Inflammatory macrophage treated with lipopolysaccharide for 1 hour (primary cell): ENCODE measurements at regions not wholly inside any gene's neighbourhood (a gene's known extent, or its start where the extent isn't known, plus 50 kb on each side); places are given as distances from the start of the nearest gene placed in this dataset.

ENCODE experiments used
- DNase-seq, 2 donors: peaks; one replicate each; pipeline ENCODE4 v3.0.0-alpha.2; 2020 to 2022

DNA sequence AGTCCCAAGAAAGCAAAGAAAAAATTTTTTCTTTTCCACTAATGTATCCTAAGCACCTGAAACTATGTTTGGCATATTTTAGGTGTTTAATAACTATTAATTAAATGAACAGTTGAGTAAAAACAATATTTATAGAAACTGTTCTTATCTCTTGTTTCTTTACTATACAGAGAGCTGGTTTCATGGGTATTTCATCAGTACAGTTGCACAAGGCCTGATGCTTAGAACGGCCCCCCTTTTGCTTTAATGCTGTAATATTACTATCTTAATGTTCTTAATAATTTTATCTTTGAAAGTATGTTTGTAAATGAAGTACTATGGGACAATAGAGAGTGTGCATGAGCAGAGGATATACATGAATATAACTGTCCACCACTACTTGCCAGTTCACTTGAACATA, 479.1 kb upstream of the SLIT2 start:
- no peak for DNase-seq

DNA sequence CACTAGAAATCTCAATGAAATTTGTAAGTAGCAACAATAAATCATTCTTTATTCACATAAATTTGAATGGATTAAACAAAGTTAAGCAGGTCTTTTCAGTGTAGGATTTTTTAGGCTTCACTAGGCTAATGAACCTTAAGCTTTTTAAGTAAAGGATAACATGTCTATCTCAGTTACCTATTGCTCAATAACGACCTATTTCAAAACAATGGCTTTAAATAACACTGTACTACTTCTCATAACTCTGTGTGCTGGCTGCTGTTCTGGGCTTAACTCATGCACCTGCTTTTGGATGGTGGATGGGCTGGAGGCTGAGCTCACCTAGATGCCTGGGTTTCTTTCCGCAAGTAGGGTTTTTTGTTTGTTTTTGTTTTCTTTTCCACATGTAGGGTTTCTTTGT, 495.0 kb upstream of the SLIT2 start:
- DNase-seq, result no peak

DNA sequence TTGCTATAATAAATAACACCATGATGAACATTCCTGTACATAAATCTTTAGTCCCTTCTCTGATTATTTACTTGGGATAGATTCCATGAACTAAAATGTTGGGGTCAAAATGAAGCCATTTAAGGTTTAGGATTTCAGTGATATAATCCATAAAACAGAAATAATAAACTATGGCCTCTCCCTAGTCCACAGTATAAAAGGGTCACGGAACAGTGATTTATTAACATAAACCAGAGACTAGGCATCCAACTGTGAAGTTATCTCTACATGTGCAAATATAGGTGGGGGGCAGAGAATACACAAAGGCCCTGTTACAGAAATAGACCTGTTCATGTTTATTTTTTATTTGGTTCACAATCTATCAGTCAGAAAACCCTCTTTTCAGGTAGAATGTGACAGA, 499.1 kb upstream of the SLIT2 start:
- DNase-seq, result no peak

DNA sequence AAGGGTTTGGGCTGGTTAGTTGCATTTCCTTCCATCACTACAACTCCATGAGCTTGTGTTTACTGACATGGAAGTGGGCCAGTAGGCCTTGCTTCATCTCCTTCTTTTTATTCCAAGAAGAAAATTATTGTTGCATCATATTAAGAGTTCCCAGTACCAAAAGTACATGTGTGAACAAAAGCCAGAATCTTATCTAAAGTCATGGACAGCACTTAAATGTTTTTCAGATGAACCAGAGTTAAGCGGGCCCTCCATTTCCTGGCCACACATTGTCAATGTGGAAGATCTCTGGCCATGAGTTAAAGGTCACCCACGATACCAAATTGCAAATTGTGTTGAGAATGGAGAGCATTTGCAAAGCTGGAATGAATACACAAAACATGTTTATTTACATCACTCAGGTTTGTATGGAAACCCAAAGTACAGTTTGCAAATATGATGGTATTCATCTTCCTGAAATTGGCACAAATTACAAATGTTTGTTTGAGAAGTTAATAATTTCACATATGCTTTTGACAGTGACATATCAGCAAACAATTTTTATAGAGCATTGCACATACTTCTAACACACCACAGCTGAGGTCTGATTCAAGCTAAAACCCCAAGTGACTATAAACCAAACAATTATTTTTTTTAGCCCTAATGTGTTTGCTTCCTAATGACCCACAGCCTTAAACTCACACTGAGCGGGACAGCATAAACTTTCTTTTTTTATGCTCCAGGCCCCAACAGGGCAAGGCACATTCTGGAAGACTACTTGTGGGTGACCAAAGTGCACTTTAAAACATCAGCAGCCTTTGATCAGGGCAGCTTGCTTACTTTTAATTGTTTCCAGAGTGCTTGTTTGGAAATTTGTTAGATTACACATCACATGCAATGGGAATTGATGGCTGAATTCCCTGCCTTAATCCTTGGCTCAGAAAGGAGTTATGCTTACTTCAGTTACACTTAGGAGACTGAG, 502.9 kb upstream of the SLIT2 start:
- DNase-seq, result no peak

DNA sequence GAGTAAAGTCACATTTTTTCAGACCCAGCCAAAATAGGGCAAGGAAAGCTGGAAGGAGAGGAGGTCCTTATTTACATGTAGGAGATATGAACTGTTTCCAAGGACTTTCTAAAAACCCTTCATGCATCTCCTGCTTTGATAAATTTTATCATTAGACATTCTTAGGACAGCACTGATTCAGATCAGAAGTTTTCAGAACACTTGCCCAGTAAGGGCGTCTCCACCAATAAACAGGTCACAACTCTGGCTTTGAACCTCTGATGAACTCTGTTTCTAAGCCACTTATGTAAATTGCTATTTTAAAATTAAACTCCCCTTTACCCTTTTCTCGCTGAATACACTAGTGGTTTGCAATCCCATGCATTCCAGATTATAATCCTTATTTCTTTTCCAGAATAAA, 505.3 kb upstream of the SLIT2 start:
- no peak for DNase-seq

DNA sequence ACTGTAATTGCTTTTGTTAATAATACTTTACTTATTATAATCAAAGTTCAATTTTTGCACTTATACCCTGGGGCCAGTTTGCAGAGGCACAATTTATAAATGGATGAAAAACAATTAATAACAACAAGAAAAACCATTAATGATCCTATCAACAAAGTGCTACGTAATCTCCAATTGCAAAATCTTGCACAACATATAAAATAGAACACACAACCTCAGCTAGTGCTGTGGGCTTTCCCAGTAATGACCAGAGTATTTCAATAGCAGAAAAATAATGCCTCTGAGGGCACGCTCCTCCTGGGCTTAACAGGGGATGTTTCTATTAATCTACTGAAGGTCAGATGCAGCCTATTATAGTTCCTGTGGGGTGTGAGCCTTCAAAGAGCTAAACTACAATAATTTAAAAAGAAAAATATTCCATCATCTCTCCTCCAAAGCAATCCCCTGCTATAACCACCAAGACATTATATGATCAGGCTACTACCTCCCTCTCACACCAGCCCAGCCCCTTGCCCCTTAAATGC, 508.5 kb upstream of the SLIT2 start:
- no peak for DNase-seq

DNA sequence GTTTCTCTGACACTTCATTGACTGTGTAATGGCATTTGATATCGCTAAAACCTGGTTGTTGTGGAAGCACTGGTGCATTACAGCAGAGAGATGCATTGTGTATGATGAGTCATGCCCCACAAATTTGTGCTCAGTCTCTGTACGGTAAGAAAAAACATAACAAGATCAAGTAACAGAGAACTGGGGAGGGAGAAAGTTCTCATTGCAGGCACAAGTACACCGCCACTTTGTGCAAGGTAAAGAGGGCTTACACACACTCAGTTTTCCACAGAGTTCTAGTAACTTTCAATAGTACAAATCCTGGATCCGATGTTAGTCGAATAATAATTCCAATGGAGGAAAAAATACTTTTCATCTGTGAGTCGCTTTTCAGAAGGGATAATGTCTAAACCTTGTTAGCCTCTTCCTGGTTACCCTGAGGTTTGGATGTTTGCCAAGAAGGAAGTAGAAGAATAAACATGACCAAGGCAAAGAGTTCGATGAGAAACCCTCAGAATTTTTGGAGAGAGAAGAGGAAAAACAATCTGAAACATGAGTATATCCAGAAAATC, 512.5 kb upstream of the SLIT2 start:
- no peak for DNase-seq

DNA sequence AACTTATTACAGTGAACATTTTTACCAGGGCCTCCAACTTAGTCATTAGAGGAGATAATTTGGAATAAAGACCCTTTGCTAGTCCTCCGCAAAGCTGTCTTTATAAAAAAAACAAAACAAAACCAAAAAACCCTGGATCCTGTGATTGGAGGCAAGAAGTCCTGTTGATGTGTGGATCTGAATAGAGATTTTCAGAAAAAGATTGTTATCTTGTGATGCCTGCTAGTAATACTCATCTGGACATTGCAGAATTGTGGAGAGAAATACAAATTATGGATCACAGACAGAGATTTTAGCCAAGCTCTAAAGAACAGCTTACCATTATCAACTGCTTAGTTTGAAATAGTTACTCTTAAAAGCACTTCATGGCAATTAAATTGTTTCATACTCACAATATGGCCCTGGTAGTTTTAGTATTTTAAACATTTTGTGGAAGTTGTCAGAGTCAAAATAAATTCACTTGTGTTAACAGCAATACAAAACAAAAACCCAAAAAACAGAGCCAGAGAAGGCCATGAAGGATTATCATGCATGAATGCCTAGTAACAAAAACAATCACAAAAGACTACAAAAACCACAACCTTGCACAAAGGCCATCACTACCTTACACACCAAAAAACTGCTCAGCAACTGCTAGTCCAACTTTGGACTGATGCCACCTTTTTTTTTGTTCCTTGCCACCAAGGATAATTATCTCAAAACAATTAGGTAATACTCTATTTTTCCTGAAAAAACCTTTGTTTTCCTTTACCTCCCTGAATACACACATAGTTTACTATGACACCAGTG, 514.5 kb upstream of the SLIT2 start:
- no peak for DNase-seq

DNA sequence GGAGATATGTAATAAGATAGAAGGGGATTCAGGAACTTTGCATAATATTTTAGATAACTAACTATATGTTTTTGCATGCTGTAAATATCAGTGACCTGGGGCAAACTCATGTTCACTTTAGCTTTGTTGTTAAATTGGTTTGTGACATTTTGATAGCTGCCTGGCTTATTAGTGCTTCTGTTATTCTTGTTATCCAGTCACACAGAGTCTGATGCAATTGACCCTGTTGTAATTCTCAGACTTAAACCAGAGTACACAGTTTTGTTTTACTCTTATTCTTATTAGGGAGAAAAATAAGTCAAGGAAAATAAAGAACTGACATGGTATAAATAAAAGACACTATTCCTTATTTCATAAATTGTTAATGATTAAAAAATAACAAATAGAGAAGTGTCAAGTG, 516.7 kb upstream of the SLIT2 start:
- no peak for DNase-seq

DNA sequence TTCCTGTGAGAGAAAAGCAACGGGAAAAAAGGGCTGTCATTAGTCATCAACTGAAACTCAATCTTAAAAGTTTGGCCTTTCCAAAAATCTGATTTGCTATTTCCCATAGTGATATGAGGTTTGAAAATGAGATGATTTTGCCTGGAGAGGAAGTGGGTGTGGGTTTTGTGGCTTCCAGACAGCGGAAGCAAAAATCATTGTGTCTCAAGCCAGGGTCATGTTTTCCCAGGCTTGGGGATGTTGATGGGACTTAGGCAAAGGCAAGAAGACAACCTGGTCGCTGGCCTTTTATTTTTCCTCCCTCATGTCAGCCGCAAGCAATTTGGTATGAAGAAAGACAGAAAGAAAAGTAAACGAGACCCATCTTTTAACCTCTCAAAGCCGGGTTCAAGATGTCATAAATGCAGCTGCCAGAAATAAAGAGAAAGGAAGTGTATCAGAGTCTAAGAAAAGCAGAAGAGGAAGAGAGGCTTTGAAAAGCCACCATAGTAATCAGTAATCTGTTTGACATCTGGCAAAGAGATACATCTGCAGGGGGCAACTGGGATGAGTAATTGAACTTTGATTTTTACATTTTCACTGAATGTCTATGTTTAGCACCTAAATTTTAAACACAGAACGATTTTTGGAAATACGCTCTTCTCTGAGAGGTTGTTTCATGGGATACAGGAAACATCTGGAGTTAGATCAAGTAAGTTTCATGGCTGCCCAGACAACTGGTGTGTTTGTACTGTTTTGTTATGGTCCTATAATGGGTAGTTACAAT, 521.6 kb upstream of the SLIT2 start:
- no peak for DNase-seq

DNA sequence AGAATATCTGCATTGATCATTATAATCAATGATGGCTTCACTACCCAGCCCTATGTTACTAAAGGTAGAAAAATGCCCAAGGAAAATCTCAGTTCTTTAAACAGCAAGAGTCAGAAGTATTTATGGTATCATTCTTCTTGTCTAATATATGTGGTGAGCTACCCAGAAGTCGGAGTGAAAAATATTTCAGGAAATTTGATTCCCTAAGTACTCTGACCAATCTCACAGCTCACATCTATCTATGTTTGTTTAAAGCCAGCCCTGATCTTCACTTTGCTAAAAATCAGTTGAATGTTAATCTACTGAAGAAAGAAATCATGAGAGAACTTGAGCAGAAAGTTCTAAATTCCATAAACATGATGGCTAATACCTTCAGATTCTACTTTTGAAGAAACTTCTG, 522.9 kb upstream of the SLIT2 start:
- DNase-seq, result no peak

DNA sequence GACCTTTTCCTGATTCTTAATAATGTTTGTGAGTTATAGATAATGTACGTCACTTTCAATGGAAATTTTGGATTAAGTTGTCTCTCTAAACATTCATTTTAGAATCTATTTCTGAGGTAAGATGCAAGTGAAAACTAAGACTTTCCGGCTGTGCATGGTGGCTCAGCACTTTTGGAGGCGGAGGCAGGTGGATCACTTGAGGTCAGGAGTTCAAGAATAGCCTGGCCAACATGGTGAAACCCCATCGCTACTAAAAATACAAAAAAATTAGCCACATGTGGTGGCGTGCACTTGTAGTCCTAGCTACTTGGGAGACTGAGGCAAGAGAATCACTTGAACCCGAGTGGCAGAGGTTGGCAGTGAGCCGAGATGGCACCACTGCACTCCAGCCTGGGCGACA, 524.6 kb upstream of the SLIT2 start:
- no peak for DNase-seq

DNA sequence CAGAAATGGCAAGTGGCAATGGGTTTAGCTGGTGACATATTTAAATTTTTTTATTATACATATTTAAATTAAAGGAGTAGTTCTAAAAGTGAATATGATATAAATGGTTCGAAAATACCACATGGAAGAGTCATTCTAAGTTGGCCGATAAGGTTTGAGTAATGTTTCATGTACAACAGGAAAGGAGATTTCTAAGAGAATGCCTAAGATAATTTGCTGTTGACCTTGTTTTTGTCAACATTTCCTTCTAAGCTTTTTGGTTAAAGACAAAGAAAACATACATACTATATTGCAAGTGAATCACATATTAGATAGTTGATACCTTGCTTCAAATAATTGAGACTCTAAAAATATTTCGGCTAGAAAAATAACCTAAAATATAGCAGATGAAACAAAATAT, 526.6 kb upstream of the SLIT2 start:
- DNase-seq, result no peak

DNA sequence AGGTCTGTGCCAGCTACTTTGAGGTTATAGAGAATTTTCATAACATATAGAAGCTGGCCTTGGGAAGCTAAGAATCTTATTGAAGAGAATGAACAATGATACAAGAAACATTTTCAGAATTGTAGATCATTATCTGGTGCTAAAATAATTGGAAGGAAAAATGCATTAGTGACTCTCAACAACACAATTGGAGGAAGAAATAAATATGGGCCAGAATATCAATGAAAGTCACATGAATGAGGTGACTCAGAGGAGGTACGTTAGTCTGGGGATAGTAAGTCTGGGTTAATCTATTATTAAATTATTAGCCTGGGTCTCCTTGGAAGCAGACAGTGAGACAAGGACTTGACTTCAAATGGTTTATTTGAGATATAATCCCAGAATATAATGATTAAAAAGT, 529.3 kb upstream of the SLIT2 start:
- DNase-seq, result no peak

DNA sequence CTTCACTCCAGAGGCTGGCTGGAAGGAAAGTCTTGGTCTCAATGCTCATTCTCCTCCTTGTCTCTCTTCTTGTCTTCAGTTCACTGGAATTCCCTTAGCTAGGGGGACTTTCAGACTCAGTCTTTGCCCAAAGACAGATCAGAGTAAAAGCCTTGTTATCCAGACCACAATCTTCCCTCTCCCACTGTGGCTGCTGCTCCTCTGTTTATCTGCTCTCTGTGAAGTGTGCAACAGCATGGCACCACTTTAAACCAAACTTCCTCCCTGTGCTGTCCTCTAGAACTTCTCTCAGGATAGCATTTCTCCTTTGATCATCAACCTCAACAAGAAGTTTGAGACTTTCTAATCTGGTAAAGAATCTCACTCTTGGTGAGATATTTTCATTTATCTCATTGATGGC, 530.1 kb upstream of the SLIT2 start:
- no peak for DNase-seq

DNA sequence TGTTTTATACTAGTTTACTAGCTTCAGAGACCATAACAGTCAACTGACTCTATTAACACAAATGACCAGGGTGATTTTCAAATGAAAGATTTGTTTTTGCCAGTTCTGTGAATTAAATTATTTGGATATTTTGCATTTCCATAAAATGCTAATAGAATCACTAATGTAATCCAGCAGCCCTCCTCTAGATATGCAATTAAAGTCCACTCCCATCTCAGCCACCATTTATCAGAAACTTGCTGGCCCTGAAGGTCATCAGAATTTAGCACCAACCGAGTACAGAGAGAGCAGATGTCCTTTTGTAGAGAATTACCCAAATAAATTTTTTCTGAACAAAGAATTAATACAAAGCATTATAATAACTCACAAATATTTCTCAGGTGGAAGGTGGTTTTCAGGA, 531.1 kb upstream of the SLIT2 start:
- DNase-seq, result no peak

DNA sequence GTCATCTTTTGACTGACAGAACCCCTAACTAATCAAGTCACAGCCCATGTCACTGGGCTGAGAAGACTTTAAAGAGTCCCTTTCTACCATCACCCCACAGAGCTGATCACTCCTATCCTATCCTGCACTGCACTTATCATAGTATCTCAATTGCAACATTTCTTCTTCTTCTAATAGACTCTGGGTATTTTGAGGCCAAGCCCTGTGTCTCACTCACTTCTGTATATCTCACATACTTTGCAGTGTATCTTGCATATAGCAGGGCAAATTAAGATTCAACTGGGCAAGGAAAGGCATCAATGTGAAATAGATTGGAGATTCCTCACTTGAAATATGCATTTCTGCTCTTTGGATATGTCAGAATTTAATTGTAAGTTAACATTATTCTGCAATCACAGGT, 531.5 kb upstream of the SLIT2 start:
- DNase-seq, result no peak

DNA sequence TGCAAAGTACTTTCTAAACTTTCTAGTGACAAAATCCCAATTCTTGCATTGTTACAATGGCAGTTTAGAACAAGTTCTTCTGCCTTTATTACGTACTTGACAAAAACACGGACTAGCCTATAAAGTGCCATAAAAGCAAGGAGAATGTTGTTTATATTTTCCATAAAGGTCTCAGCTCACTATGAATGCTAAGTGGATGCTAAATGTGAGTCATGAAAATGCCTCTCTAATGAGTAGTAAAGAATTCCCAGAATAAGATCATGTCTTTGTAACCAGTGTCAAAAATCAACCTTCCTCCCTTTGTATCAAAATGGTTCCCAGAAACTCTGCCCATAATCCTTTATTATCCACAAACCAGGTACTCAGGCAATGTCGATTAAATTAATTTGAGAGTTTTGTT, 539.8 kb upstream of the SLIT2 start:
- no peak for DNase-seq

DNA sequence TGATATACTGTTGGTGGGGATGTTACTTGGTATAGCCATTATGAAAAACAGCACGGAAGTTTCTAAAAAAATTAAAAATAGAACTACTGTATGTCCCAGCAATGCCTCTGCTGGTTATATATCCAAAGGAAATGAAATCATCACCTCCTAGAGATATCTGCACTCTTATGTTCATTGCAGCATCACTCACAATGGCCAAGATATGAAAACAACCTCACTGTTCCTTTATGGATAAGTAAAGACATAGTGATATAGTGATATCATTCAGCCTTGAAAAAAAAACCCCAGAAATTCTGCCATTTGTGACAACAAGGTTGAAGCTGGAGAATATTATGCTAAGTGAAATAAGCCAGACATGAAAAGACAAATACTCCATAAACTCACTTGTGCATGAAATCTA, 543.8 kb upstream of the SLIT2 start:
- no peak for DNase-seq

DNA sequence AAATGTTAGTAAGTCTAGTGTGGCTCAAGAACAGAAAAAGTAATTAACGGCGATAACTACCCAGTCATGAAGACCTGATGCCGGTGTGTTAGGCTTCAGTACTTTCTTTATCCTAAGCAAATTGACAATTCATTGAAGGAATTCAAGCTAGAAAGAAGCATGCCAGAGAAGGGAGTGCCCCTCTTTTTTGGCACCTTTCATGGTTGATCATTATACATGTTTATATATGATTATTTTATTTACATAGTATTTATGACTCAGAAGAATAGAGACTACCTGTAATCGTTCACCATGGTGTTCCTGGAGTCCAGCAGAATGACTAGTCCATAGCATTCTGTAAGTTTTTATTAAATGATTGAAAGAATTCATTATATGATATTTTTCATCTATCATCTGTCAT, 548.3 kb upstream of the SLIT2 start:
- no peak for DNase-seq

DNA sequence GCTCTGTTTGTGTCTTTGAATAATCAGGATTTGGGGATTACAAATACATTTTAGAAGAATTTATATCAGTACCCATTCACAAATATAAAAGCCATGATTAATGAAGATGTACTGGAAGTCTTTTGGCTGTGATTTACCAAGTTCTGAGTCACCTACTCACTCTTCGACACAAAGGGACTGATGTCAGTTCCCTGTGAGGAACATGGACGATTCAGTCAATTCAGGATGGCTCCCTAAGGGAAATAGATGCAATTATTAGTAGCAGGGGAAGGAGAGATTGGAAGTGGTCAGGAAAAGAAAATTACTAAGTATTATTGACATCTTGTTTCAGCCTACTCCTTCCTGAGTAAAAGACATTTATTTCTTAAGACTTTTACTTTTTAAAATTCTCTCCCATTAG, 550.7 kb upstream of the SLIT2 start:
- DNase-seq, result no peak

DNA sequence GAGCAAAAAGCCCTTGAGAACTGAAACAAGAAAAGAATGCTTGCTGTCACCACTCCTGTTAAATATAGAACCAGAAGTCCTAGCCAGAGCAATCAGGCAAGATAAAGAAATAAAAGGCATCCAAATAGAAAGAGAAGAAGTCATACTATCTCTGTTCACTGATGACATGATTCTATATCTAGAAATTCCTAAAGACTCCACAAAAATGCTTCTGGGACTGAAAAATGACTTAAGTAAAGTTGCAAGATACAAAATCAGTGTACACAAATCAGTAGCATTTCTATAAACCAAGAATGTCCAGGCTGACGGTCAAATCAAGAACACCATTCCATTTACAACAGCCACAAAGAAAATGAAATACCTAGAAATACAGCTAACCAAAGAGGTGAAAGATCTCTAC, 552.7 kb upstream of the SLIT2 start:
- DNase-seq, result no peak

DNA sequence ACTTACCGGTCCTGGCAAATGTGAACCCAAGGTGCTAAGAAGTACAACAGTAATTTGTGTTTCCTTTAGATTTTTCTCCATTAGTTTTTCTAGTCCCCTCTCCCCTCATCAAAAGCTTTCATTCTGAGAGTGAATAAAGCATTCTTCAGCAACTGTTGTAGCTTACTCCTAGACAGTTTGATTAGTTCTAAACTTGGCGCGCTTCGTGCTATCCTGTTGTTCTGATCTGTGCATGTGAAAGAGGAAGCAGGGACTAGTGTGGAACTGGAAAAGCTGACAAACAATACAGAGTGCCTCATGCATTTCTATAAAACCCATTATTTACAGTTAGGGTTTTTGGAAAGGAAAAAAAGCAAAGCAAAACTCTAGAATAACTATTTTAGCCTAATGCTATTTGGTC, 556.9 kb upstream of the SLIT2 start:
- no peak for DNase-seq
